ENCODE measurements at regions not wholly inside any gene's neighbourhood (a gene's known extent, or its start where the extent isn't known, plus 50 kb on each side); places are given as distances from the start of the nearest gene placed in this dataset.

GRCh38 chr3:10702961-10703740 is 112.9 kb upstream of the SLC6A11 start:
- TF ChIP-seq EP300 (IDR thresholded peaks at IDR 0.05; ENCODE audit: borderline replicate concordance) (no peak), YY1 (IDR thresholded peaks at IDR 0.05; ENCODE audit: low read depth) (no peak), ZBTB7A (IDR thresholded peaks at IDR 0.05; ENCODE audit: low read depth) (no peak), USF1 (IDR thresholded peaks at IDR 0.05) (no peak), TCF12 (IDR thresholded peaks at IDR 0.05; ENCODE audit: low read depth) (no peak), FOXM1 (IDR thresholded peaks at IDR 0.05; ENCODE audit: borderline replicate concordance, low read depth) (no peak), CREB1 (IDR thresholded peaks at IDR 0.05; ENCODE audit: low read depth) (no peak), CEBPB (IDR thresholded peaks at IDR 0.05) (no peak), EGR1 (IDR thresholded peaks at IDR 0.05) (no peak), TAF1 (IDR thresholded peaks at IDR 0.05; ENCODE audit: low read depth) (no peak), RAD21 (IDR thresholded peaks at IDR 0.05; ENCODE audit: low read depth) (no peak), TEAD4 (IDR thresholded peaks at IDR 0.05) (no peak), NFIC (IDR thresholded peaks at IDR 0.05) (no peak)
- TF ChIP-seq, protein P1, sequence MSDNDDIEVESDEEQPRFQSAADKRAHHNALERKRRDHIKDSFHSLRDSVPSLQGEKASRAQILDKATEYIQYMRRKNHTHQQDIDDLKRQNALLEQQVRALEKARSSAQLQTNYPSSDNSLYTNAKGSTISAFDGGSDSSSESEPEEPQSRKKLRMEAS (IDR thresholded peaks at IDR 0.05): no peak
- TF ChIP-seq, protein P2, sequence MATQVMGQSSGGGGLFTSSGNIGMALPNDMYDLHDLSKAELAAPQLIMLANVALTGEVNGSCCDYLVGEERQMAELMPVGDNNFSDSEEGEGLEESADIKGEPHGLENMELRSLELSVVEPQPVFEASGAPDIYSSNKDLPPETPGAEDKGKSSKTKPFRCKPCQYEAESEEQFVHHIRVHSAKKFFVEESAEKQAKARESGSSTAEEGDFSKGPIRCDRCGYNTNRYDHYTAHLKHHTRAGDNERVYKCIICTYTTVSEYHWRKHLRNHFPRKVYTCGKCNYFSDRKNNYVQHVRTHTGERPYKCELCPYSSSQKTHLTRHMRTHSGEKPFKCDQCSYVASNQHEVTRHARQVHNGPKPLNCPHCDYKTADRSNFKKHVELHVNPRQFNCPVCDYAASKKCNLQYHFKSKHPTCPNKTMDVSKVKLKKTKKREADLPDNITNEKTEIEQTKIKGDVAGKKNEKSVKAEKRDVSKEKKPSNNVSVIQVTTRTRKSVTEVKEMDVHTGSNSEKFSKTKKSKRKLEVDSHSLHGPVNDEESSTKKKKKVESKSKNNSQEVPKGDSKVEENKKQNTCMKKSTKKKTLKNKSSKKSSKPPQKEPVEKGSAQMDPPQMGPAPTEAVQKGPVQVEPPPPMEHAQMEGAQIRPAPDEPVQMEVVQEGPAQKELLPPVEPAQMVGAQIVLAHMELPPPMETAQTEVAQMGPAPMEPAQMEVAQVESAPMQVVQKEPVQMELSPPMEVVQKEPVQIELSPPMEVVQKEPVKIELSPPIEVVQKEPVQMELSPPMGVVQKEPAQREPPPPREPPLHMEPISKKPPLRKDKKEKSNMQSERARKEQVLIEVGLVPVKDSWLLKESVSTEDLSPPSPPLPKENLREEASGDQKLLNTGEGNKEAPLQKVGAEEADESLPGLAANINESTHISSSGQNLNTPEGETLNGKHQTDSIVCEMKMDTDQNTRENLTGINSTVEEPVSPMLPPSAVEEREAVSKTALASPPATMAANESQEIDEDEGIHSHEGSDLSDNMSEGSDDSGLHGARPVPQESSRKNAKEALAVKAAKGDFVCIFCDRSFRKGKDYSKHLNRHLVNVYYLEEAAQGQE (IDR thresholded peaks at IDR 0.05; ENCODE audit: low read depth): no peak

DNA sequence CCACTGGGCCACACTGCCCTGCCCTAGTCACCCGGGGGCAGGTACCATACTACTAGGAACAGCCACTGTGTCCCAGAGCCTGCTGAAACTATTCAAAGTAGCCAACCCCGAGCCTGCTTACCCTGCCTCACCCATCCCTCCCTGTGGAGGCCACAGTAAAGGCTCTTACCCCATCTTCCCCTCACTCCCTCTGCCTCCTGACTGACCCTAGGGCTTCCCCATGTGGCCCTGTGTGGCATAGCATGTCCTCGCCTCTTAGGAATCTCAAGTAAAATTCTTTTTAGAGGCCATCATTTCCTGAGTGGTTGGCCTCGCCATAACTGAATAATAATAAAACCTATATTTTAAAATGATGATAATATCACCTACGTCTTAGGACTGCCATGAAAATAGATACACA is 112.2 kb upstream of the SLC6A11 start:
- TF ChIP-seq, protein P2 (IDR thresholded peaks at IDR 0.05; ENCODE audit: low read depth): no peak
- TF ChIP-seq EGR1 (IDR thresholded peaks at IDR 0.05) (no peak), TEAD4 (IDR thresholded peaks at IDR 0.05) (no peak), EP300 (IDR thresholded peaks at IDR 0.05; ENCODE audit: borderline replicate concordance) (no peak), FOXM1 (IDR thresholded peaks at IDR 0.05; ENCODE audit: borderline replicate concordance, low read depth) (no peak), TCF12 (IDR thresholded peaks at IDR 0.05; ENCODE audit: low read depth) (no peak), CEBPB (IDR thresholded peaks at IDR 0.05) (no peak), RAD21 (IDR thresholded peaks at IDR 0.05; ENCODE audit: low read depth) (no peak), TAF1 (IDR thresholded peaks at IDR 0.05; ENCODE audit: low read depth) (no peak), ZBTB7A (IDR thresholded peaks at IDR 0.05; ENCODE audit: low read depth) (no peak), YY1 (IDR thresholded peaks at IDR 0.05; ENCODE audit: low read depth) (no peak), NFIC (IDR thresholded peaks at IDR 0.05) (no peak)
- TF ChIP-seq, protein P1 (IDR thresholded peaks at IDR 0.05): no peak

DNA sequence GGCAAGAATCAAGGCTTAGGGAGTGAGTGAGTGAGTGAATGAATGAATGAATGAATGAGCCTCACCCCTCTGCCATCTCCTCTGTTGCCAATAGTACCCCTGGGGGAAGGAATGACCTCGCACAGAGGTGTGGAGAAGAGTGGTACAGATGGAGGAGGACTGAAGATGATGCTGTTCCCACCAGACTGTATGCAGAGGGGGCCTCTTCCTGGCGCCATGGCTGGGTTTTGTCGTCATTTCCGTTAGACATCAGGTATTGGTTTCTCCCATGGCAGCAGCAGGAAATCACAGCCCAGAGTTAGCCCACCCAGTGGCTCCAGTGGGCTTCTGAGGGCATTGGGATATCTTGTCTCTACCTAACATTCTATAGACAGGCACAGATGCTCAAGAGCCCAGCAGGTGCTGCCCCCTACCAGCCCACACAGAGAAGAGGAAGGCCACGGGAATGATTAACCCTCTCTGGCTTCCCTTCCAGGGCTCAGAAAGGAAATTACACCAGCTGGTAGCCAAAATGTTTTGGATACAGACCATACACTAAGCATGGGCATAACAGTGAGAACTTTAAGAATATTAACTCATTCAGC is 109.8 kb upstream of the SLC6A11 start:
- TF ChIP-seq TAF1 (IDR thresholded peaks at IDR 0.05; ENCODE audit: low read depth) (no peak), YY1 (IDR thresholded peaks at IDR 0.05; ENCODE audit: low read depth) (no peak), FOXM1 (IDR thresholded peaks at IDR 0.05; ENCODE audit: borderline replicate concordance, low read depth) (no peak), ZBTB7A (IDR thresholded peaks at IDR 0.05; ENCODE audit: low read depth) (no peak), USF1 (IDR thresholded peaks at IDR 0.05) (no peak), NFIC (IDR thresholded peaks at IDR 0.05) (no peak), EP300 (IDR thresholded peaks at IDR 0.05; ENCODE audit: borderline replicate concordance) (no peak)
- TF ChIP-seq, protein P1 (IDR thresholded peaks at IDR 0.05): no peak
- TF ChIP-seq, protein P2 (IDR thresholded peaks at IDR 0.05; ENCODE audit: low read depth): no peak
